SK-N-SH (cell line): ENCODE measurements at regions not wholly inside any gene's neighbourhood (a gene's known extent, or its start where the extent isn't known, plus 50 kb on each side); places are given as distances from the start of the nearest gene placed in this dataset.

Experiments used
- CTCF ChIA-PET: fragments of 300-600, 350-600 bp; formaldehyde crosslinking; extraction: SDS; loops from one replicate; lab custom pipeline; 2021; lab: Yijun Ruan, JAX
- POLR2A ChIA-PET: fragments of 350-600 bp; sonication (Branson Sonifier 250); formaldehyde crosslinking; extraction: SDS; loops from one replicate; lab custom pipeline; 2020; ENCODE audit warnings: antibody characterized with exemption, inconsistent platforms; lab: Yijun Ruan, JAX
- DNase-seq: peaks from one replicate; pipeline ENCODE4 v3.0.0; 2012
- H2AFZ ChIP-seq: fragments of 200-600 bp; sonication (generic); 2 replicates; pipeline ENCODE4 v1.8.1; 2016; ENCODE audit warnings: antibody characterized with exemption, mild to moderate bottlenecking, low read depth
- H3F3A ChIP-seq: fragments of 200-600 bp; sonication (generic); replicated peaks from 2 replicates; pipeline ENCODE3; 2016; ENCODE audit warnings: antibody characterized with exemption, mild to moderate bottlenecking; ENCODE audit not compliant: insufficient read depth
- H3K27ac ChIP-seq, 2 experiments: fragments of 200-500 bp in 1 of 2; fragments of 200-600 bp in 1 of 2; sonication (Bioruptor generic) in 1 of 2; sonication (generic), shearing (Covaris generic) in 1 of 2; 2 replicates each; pipeline versions ENCODE4 v1.5.1 to v1.6.1; 2014 to 2016; ENCODE audit warnings: low read depth in 2 of 2, inconsistent platforms in 1 of 2, low read length in 1 of 2, mild to moderate bottlenecking in 1 of 2, mixed read lengths in 1 of 2
- H3K27me3 ChIP-seq: fragments of 200-600 bp; sonication (generic), shearing (Covaris generic); 2 replicates; pipeline ENCODE4 v1.6.1; 2016; ENCODE audit warnings: mixed run types; ENCODE audit not compliant: insufficient read depth
- H3K36me3 ChIP-seq, 2 experiments: fragments of 200-500 bp in 1 of 2; fragments of 200-600 bp in 1 of 2; sonication (Bioruptor generic) in 1 of 2; sonication (generic) in 1 of 2; replicated peaks in 1 of 2; 2 replicates each; pipeline versions ENCODE3 to v1.5.1; 2014 to 2016; ENCODE audit warnings: low read length in 1 of 2, mild to moderate bottlenecking in 1 of 2; ENCODE audit not compliant: insufficient read depth in 2 of 2, control insufficient read depth in 1 of 2
- H3K4me1 ChIP-seq, 2 experiments: fragments of 200-500 bp in 1 of 2; fragments of 200-600 bp in 1 of 2; sonication (Bioruptor generic) in 1 of 2; sonication (generic), shearing (Covaris generic) in 1 of 2; 2 replicates each; pipeline versions ENCODE4 v1.5.1 to v1.6.1; 2014 to 2016; ENCODE audit warnings: low read depth in 1 of 2, low read length in 1 of 2, mixed run types in 1 of 2; ENCODE audit not compliant: insufficient read depth in 2 of 2, control insufficient read depth in 1 of 2
- H3K4me2 ChIP-seq: fragments of 200-600 bp; sonication (generic), shearing (Covaris generic); 2 replicates; pipeline ENCODE4 v1.6.1; 2017; ENCODE audit warnings: mixed run types
- H3K4me3 ChIP-seq, 2 experiments: fragments of 200-500 bp in 1 of 2; fragments of 200-600 bp in 1 of 2; sonication (Bioruptor generic) in 1 of 2; sonication (generic), shearing (Covaris generic) in 1 of 2; 2 replicates each; pipeline versions ENCODE4 v1.5.1 to v1.8.1; 2014 to 2016; ENCODE audit warnings: low read depth in 2 of 2, inconsistent platforms in 1 of 2, low read length in 1 of 2, mild to moderate bottlenecking in 1 of 2, mixed read lengths in 1 of 2, moderate library complexity in 1 of 2
- H3K79me2 ChIP-seq: fragments of 200-600 bp; sonication (generic); 2 replicates; pipeline ENCODE4 v1.8.1; 2017; ENCODE audit warnings: mild to moderate bottlenecking; ENCODE audit not compliant: insufficient read depth
- H3K9ac ChIP-seq: fragments of 200-600 bp; sonication (generic); 2 replicates; pipeline ENCODE4 v1.6.1; 2017; ENCODE audit warnings: mixed run types
- H3K9me2 ChIP-seq: fragments of 200-600 bp; sonication (generic); 2 replicates; pipeline ENCODE4 v1.6.1; 2017; ENCODE audit warnings: mixed run types
- H3K9me3 ChIP-seq: fragments of 200-600 bp; sonication (generic); 2 replicates; pipeline ENCODE4 v1.6.1; 2017; ENCODE audit warnings: mixed run types, mild to moderate bottlenecking, moderate library complexity
- H4K20me1 ChIP-seq: fragments of 200-600 bp; sonication (generic); 2 replicates; pipeline ENCODE4 v1.6.1; 2017; ENCODE audit warnings: mild to moderate bottlenecking, mixed run types; ENCODE audit not compliant: insufficient read depth
- CTCF ChIP-seq: fragments of 200-600 bp; sonication (generic); IDR thresholded peaks from 2 replicates; pipeline ENCODE4 v1.6.1; 2017; ENCODE audit warnings: antibody characterized with exemption, mild to moderate bottlenecking, moderate library complexity
- ELF1 ChIP-seq: IDR thresholded peaks from 2 replicates; pipeline ENCODE4 v1.4.0; 2012
- FOSL2 ChIP-seq: IDR thresholded peaks from 2 replicates; pipeline ENCODE4 v1.4.0; 2012; ENCODE audit warnings: low read depth, mild to moderate bottlenecking, moderate library complexity, borderline replicate concordance
- FOXJ3 ChIP-seq: sonication (generic); formaldehyde crosslinking; IDR thresholded peaks from 2 replicates; pipeline ENCODE4 v1.5.1; 2020; ENCODE audit warnings: mild to moderate bottlenecking, missing genetic modification reagents
- FOXM1 ChIP-seq: IDR thresholded peaks from 2 replicates; pipeline ENCODE4 v1.4.0; 2012; ENCODE audit warnings: low read depth, mild to moderate bottlenecking
- MAX ChIP-seq: IDR thresholded peaks from 2 replicates; pipeline ENCODE4 v1.4.0; 2012; ENCODE audit warnings: low read depth
- NFIC ChIP-seq: IDR thresholded peaks from 2 replicates; pipeline ENCODE4 v1.4.0; 2012; ENCODE audit warnings: borderline replicate concordance
- RAD21 ChIP-seq: IDR thresholded peaks from 2 replicates; pipeline ENCODE4 v1.6.1; 2012; ENCODE audit warnings: mild to moderate bottlenecking, low read length
- RCOR1 ChIP-seq: fragments of 150-350 bp; IDR thresholded peaks from 2 replicates; pipeline ENCODE4 v1.6.1; 2017; ENCODE audit warnings: antibody characterized with exemption, low read length
- REST ChIP-seq: IDR thresholded peaks from 2 replicates; pipeline ENCODE4 v1.6.1; 2012; ENCODE audit warnings: mild to moderate bottlenecking, low read depth, low read length, moderate library complexity
- SIN3A ChIP-seq: IDR thresholded peaks from 2 replicates; pipeline ENCODE4 v1.6.1; 2012; ENCODE audit warnings: low read depth, mild to moderate bottlenecking, low read length, moderate library complexity, borderline replicate concordance
- SMC3 ChIP-seq: IDR thresholded peaks from 2 replicates; pipeline ENCODE4 v1.6.1; 2012; ENCODE audit warnings: low read depth, low read length, improper control_type of control experiment
- TCF12 ChIP-seq: IDR thresholded peaks from 2 replicates; pipeline ENCODE4 v1.4.0; 2012
- TEAD4 ChIP-seq: IDR thresholded peaks from 2 replicates; pipeline ENCODE4 v1.4.0; 2012; ENCODE audit warnings: mild to moderate bottlenecking, borderline replicate concordance; ENCODE audit not compliant: insufficient read depth
- WGBS: methylation state at CpG from one replicate; pipeline ENCODE4 v1.1.6; 2017; ENCODE audit warnings: low lambda C conversion rate; 5-methylcytosine and 5-hydroxymethylcytosine counted together
- TF ChIP-seq, protein P1 (sequence below): IDR thresholded peaks from 2 replicates; pipeline ENCODE4 v1.4.0; 2012; ENCODE audit warnings: low read depth, borderline replicate concordance

- Histone ChIP-seq H3K36me3 (no peaks in the 10 kb centered on the region), H3K4me1 (peaks cover 0 to 10% of the 10 kb centered on the region in 2 experiments; a peak in 1 of 4 replicates), H3F3A (no peaks in the 10 kb centered on the region), H3K4me2 (no peak overlapping the region), H3K4me3 (no peak overlapping the region), H3K9ac (no peak overlapping the region), H3K79me2 (no peaks in the 10 kb centered on the region), H3K9me2 (no peaks in the 10 kb centered on the region), H3K27me3 (peaks cover 3% of the 10 kb centered on the region; the same call in 1 of the 2 replicates), H2AFZ (no peak overlapping the region), H4K20me1 (no peaks in the 10 kb centered on the region), H3K9me3 (no peaks in the 10 kb centered on the region), H3K27ac (no peak overlapping the region)
- ChIA-PET POLR2A (no interaction called here), CTCF (interaction anchor here (0.6 to 1.6 kb wide), 5 partner anchors 14 to 366 kb away, joined by 3 to 4 read pairs (median 3); no protein-coding TSS in a partner anchor)
- TF ChIP-seq TEAD4, result no peak
- TF ChIP-seq REST, result peak; percentile 96
- no peak for DNase-seq
- 62% methylated on average over 5 of the region's 5 CpGs for WGBS
These were observed 500.4 kb downstream of the PTPRU start for GRCh38 chr1:29736582-29737188.

DNA sequence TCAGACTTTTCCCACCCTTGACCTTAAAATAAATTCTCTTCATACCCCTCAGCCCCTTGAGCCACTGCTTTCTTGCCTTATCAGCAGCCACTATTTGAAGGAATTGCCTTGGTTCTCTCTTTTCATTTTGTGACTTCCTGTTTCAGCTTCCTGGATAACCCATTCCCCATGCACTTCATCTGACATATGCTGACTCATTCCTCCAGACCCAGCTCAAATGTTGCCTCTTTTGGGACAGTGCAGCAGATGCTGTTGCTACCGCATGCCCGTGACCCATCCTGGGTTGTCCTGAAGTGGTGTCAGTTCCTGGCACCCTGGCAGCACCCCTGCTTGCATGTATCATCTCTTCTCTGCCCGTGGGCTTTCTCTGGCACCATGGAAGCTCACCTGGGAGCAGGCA, 496.1 kb downstream of the PTPRU start:
- Histone ChIP-seq H3K4me3 (no peak overlapping the region), H4K20me1 (no peaks in the 10 kb centered on the region), H3K9me3 (no peaks in the 10 kb centered on the region), H3K9ac (no peak overlapping the region), H3K79me2 (no peaks in the 10 kb centered on the region), H3K9me2 (no peaks in the 10 kb centered on the region), H2AFZ (no peak overlapping the region), H3K4me2 (no peak overlapping the region), H3K4me1 (peaks cover 0 to 10% of the 10 kb centered on the region in 2 experiments; a peak in 1 of 4 replicates), H3K36me3 (no peaks in the 10 kb centered on the region), H3K27me3 (no peaks in the 10 kb centered on the region), H3K27ac (no peak overlapping the region), H3F3A (no peaks in the 10 kb centered on the region)
- 45% methylated on average over 3 of the region's 3 CpGs for WGBS
- DNase-seq, result no peak
- ChIA-PET CTCF (no interaction called here), POLR2A (no interaction called here)
- no peak for TF ChIP-seq FOXJ3 (CRISPR knock-in tag)
- TF ChIP-seq RAD21, result no peak
- no peak for TF ChIP-seq SIN3A
- no peak for TF ChIP-seq MAX
- no peak for TF ChIP-seq FOXM1
- no peak for TF ChIP-seq NFIC
- TF ChIP-seq REST, result no peak
- no peak for TF ChIP-seq SMC3
- no peak for TF ChIP-seq ELF1
- no peak for TF ChIP-seq CTCF
- no peak for TF ChIP-seq FOSL2
- TF ChIP-seq, protein P1, sequence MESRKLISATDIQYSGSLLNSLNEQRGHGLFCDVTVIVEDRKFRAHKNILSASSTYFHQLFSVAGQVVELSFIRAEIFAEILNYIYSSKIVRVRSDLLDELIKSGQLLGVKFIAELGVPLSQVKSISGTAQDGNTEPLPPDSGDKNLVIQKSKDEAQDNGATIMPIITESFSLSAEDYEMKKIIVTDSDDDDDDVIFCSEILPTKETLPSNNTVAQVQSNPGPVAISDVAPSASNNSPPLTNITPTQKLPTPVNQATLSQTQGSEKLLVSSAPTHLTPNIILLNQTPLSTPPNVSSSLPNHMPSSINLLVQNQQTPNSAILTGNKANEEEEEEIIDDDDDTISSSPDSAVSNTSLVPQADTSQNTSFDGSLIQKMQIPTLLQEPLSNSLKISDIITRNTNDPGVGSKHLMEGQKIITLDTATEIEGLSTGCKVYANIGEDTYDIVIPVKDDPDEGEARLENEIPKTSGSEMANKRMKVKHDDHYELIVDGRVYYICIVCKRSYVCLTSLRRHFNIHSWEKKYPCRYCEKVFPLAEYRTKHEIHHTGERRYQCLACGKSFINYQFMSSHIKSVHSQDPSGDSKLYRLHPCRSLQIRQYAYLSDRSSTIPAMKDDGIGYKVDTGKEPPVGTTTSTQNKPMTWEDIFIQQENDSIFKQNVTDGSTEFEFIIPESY, result no peak
- no peak for TF ChIP-seq TCF12
- no peak for TF ChIP-seq RCOR1
- no peak for TF ChIP-seq TEAD4
